OCI-LY7 (cell line): ENCODE measurements at regions not wholly inside any gene's neighbourhood (a gene's known extent, or its start where the extent isn't known, plus 50 kb on each side); places are given as distances from the start of the nearest gene placed in this dataset.

Source experiments
- EZH2phosphoT487 ChIP-seq: fragments of 200-600 bp; sonication (generic); IDR thresholded peaks from 2 replicates; pipeline ENCODE4 v1.6.1; 2018; ENCODE audit warnings: low read depth, borderline replicate concordance, mild to moderate bottlenecking, mixed run types, antibody characterized with exemption, low read length, moderate library complexity, mixed read lengths
- TF ChIP-seq, protein P1 (sequence below): fragments of 200-600 bp; sonication (generic); conservative IDR thresholded peaks from 2 replicates; pipeline ENCODE4 v1.5.1; 2014; ENCODE audit warnings: mild to moderate bottlenecking, antibody characterized with exemption, low read length, moderate library complexity, mixed read lengths

GRCh38 chr4:187176261-187176910, 452.7 kb upstream of the FAT1 start:
- TF ChIP-seq, protein P1, sequence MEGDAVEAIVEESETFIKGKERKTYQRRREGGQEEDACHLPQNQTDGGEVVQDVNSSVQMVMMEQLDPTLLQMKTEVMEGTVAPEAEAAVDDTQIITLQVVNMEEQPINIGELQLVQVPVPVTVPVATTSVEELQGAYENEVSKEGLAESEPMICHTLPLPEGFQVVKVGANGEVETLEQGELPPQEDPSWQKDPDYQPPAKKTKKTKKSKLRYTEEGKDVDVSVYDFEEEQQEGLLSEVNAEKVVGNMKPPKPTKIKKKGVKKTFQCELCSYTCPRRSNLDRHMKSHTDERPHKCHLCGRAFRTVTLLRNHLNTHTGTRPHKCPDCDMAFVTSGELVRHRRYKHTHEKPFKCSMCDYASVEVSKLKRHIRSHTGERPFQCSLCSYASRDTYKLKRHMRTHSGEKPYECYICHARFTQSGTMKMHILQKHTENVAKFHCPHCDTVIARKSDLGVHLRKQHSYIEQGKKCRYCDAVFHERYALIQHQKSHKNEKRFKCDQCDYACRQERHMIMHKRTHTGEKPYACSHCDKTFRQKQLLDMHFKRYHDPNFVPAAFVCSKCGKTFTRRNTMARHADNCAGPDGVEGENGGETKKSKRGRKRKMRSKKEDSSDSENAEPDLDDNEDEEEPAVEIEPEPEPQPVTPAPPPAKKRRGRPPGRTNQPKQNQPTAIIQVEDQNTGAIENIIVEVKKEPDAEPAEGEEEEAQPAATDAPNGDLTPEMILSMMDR, result no peak
- no peak for TF ChIP-seq EZH2phosphoT487
